OCI-LY1 (cell line): ENCODE measurements at regions not wholly inside any gene's neighbourhood (a gene's known extent, or its start where the extent isn't known, plus 50 kb on each side); places are given as distances from the start of the nearest gene placed in this dataset.

Experiments used
- CTCF ChIP-seq: fragments of 200-600 bp; sonication (generic), shearing (Covaris generic); IDR thresholded peaks from 2 replicates; pipeline ENCODE4 v1.5.1; 2017; ENCODE audit warnings: mild to moderate bottlenecking, antibody characterized with exemption, low read length, moderate library complexity, mixed read lengths
- EZH2 ChIP-seq: fragments of 200-600 bp; sonication (generic), shearing (Covaris generic); IDR thresholded peaks from 2 replicates; pipeline ENCODE4 v1.8.0; 2017; ENCODE audit warnings: borderline replicate concordance, mixed run types, mild to moderate bottlenecking, antibody characterized with exemption, low read length, moderate library complexity, mixed read lengths

DNA sequence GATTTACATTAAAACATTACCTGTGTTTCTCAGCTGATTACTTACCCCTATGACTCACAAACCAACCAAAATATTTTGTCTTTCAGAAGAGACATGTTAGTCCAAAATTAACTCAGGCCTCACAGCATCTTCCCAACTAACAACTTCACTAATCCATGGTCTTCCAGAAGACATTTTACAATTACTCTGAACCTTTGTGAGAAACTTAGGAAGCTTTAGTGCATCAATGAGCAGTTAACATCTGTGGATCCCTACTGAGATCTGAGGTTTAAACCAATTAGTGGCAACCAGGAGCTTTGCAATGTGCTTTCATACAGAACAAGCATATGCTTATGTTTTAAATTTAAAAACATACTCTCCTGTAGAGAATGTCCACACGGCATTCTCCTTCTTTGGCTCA lies 269.7 kb downstream of the UBE3D start:
- no peak for TF ChIP-seq CTCF
- no peak for TF ChIP-seq EZH2
